Astrocyte (in vitro differentiated cells and primary cell): ENCODE measurements at regions not wholly inside any gene's neighbourhood (a gene's known extent, or its start where the extent isn't known, plus 50 kb on each side); places are given as distances from the start of the nearest gene placed in this dataset.

Experiments
- CTCF ChIP-seq: IDR thresholded peaks from 2 replicates; pipeline ENCODE4 v1.5.1; 2011; ENCODE audit warnings: low read depth, mild to moderate bottlenecking, inconsistent platforms, low read length, moderate library complexity; ENCODE audit not compliant: insufficient read depth
- EZH2 ChIP-seq: IDR thresholded peaks from 2 replicates; pipeline ENCODE4 v1.6.1; 2012; ENCODE audit warnings: mild to moderate bottlenecking, low read length, inconsistent platforms; ENCODE audit not compliant: insufficient read depth

DNA sequence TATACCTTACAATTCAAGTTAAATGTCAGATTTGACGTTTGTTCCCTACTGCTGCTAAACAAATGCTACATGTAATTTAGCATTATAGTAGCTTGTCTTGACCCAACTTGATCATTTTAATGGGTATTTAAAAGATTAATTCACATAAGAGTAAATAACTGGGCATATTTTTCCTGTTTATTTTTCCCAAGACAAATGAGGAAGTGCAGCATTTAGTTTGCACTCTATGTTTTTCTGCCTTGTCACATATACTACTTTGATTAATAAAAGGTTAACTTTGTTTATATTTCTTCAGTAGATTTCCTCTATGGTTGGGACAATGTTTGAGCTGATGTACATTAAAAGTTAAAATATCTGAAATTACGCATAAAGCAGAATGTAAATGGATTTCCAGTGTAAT is 641.8 kb downstream of the PRR16 start:
- no peak for TF ChIP-seq CTCF
- no peak for TF ChIP-seq EZH2
